Ishikawa (cell line): ENCODE measurements at regions not wholly inside any gene's neighbourhood (a gene's known extent, or its start where the extent isn't known, plus 50 kb on each side); places are given as distances from the start of the nearest gene placed in this dataset.

ENCODE experiments used
- CEBPB ChIP-seq: IDR thresholded peaks from 2 replicates; pipeline ENCODE4 v1.6.1; 2012
- CREB1 ChIP-seq: IDR thresholded peaks from 2 replicates; pipeline ENCODE4 v1.6.1; 2012; ENCODE audit warnings: low read depth
- EGR1 ChIP-seq: IDR thresholded peaks from 2 replicates; pipeline ENCODE4 v1.6.1; 2012
- EP300 ChIP-seq: IDR thresholded peaks from 2 replicates; pipeline ENCODE4 v1.6.1; 2012; ENCODE audit warnings: borderline replicate concordance
- FOXM1 ChIP-seq: IDR thresholded peaks from 2 replicates; pipeline ENCODE4 v1.6.1; 2012; ENCODE audit warnings: low read depth, borderline replicate concordance
- MAX ChIP-seq: IDR thresholded peaks from 2 replicates; pipeline ENCODE4 v1.6.1; 2012
- NFIC ChIP-seq: IDR thresholded peaks from 2 replicates; pipeline ENCODE4 v1.6.1; 2012
- RAD21 ChIP-seq: IDR thresholded peaks from 2 replicates; pipeline ENCODE4 v1.6.1; 2012; ENCODE audit warnings: low read depth
- REST ChIP-seq: IDR thresholded peaks from 2 replicates; pipeline ENCODE4 v1.6.1; 2012; ENCODE audit warnings: low read depth, mild to moderate bottlenecking
- TAF1 ChIP-seq: IDR thresholded peaks from 2 replicates; pipeline ENCODE4 v1.6.1; 2012; ENCODE audit warnings: low read depth, mild to moderate bottlenecking
- TCF12 ChIP-seq: IDR thresholded peaks from 2 replicates; pipeline ENCODE4 v1.6.1; 2012; ENCODE audit warnings: low read depth
- TEAD4 ChIP-seq: IDR thresholded peaks from 2 replicates; pipeline ENCODE4 v1.6.1; 2012
- YY1 ChIP-seq: IDR thresholded peaks from 2 replicates; pipeline ENCODE4 v1.6.1; 2012; ENCODE audit warnings: low read depth
- ZBTB7A ChIP-seq: IDR thresholded peaks from 2 replicates; pipeline ENCODE4 v1.6.1; 2012; ENCODE audit warnings: low read depth

DNA sequence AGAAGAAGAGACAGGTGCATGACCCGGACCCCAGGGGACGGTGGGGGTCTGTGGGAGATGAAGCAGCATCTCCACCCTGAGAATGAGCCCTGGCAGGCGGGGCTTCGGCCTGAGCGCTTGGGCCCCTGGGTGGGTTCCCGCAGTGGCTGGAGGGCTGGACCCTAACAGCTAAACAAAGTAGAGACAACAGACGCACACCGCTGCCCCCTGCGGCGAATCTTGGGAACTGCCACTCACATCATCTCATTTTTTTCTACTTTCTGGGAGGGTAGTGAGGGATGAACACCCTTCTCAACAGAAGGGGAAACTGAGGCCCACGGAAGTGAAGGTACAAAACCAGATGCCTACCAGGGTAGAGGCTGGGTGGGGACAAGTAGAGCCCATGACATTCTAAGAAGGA, 104.7 kb downstream of the RFLNA start:
- TF ChIP-seq EP300 (no peak), MAX (no peak), EGR1 (no peak), TAF1 (no peak), NFIC (no peak), ZBTB7A (peak; percentile 30; the same call in 1 of the 2 replicates), TEAD4 (no peak), RAD21 (peak; percentile 44), FOXM1 (no peak), TCF12 (no peak), CREB1 (no peak), CEBPB (no peak), REST (no peak), YY1 (no peak)
